ENCODE measurements at regions not wholly inside any gene's neighbourhood (a gene's known extent, or its start where the extent isn't known, plus 50 kb on each side); places are given as distances from the start of the nearest gene placed in this dataset.

- Histone ChIP-seq H3K9me2 (ENCODE audit: insufficient read depth) (no peaks in the 10 kb centered on the region), H3K27me3 (ENCODE audit: insufficient read depth, low read length) (no peaks in the 10 kb centered on the region), H3K79me2 (ENCODE audit: insufficient read depth, low read length) (no peaks in the 10 kb centered on the region), H3K9me3 (ENCODE audit: control insufficient read depth in 1 of 2, insufficient read depth in 1 of 2, low read depth in 1 of 2, low read length in 2 of 2) (no peaks in the 10 kb centered on the region), H3K4me1 (ENCODE audit: control insufficient read depth in 1 of 2, insufficient read depth in 2 of 2, low read length in 2 of 2) (no peaks in the 10 kb centered on the region), H2AFZ (ENCODE audit: low read depth, low read length, poor library complexity, severe bottlenecking) (no peak overlapping the region), H3K4me2 (ENCODE audit: low read length) (no peak overlapping the region), H3K27ac (ENCODE audit: low read depth, low read length) (no peak overlapping the region), H3K9ac (ENCODE audit: low read length) (no peak overlapping the region), H4K20me1 (ENCODE audit: insufficient read depth) (no peaks in the 10 kb centered on the region), H3K36me3 (ENCODE audit: control insufficient read depth in 1 of 2, insufficient read depth in 2 of 2, low read length in 2 of 2) (no peaks in the 10 kb centered on the region), H3K4me3 (replicated peaks in 1 of 2; ENCODE audit: low read depth in 1 of 2, low read length in 2 of 2) (no peak overlapping the region)
- no TSS peak for BruUV-seq (replicated peaks)
- ChIA-PET CTCF (no interaction called here), POLR2A (no interaction called here), RAD21 (ENCODE audit: low non-redundant PET in 1 of 2, low total read pairs in 2 of 2, uncharacterized antibody in 2 of 2, unreplicated experiment in 2 of 2) (interaction anchor here in 1 of 2 experiments (0.6 kb wide), 1 partner anchor 554 kb away, joined by 3 read pairs; no protein-coding TSS in a partner anchor)
- DNase-seq (ENCODE audit: low read depth, low spot score) (no peak), ATAC-seq (no peak)
- TF ChIP-seq SP1 (IDR thresholded peaks at IDR 0.05; ENCODE audit: low read depth) (no peak), RAD21 (IDR thresholded peaks at IDR 0.05; ENCODE audit: low read depth) (no peak), ZFX (IDR thresholded peaks at IDR 0.05) (no peak), POLR2A (IDR thresholded peaks at IDR 0.05; ENCODE audit: borderline replicate concordance, extremely low read depth, insufficient read depth, insufficient read length) (no peak), POLR2AphosphoS5 (IDR thresholded peaks at IDR 0.05; ENCODE audit: low read depth, low read length) (no peak)
- intact Hi-C loops (cut with micrococcal nuclease) = no loop called here
Observed at GRCh38 chr6:163694988-163695398, 280.5 kb downstream of the QKI start.

- no peaks in the 10 kb centered on the region for H3K27me3 ChIP-seq (ENCODE audit: insufficient read depth, low read length)
- CTCF ChIA-PET = no interaction called here
- H3K36me3 ChIP-seq (ENCODE audit: control insufficient read depth in 1 of 2, insufficient read depth in 2 of 2, low read length in 2 of 2) = no peaks in the 10 kb centered on the region
- H3K9ac ChIP-seq (ENCODE audit: low read length) = no peak overlapping the region
- no peaks in the 10 kb centered on the region for H4K20me1 ChIP-seq (ENCODE audit: insufficient read depth)
- no peak overlapping the region for H3K4me2 ChIP-seq (ENCODE audit: low read length)
- TF ChIP-seq ZFX (IDR thresholded peaks at IDR 0.05) (no peak), POLR2AphosphoS5 (IDR thresholded peaks at IDR 0.05; ENCODE audit: low read depth, low read length) (no peak), ATF3 (IDR thresholded peaks at IDR 0.05) (no peak), MAX (IDR thresholded peaks at IDR 0.05) (no peak), ZBTB33 (IDR thresholded peaks at IDR 0.05; ENCODE audit: extremely low read depth, insufficient replicate concordance, low read length) (no peak), EGR1 (IDR thresholded peaks at IDR 0.05; ENCODE audit: low read depth) (no peak), POLR2A (IDR thresholded peaks at IDR 0.05; ENCODE audit: borderline replicate concordance, extremely low read depth, insufficient read depth, insufficient read length) (no peak), EZH2 (IDR thresholded peaks at IDR 0.05) (no peak), JUND (IDR thresholded peaks at IDR 0.05) (no peak), ZNF274 (IDR thresholded peaks at IDR 0.05; ENCODE audit: low read depth, low read length) (no peak), YY1 (IDR thresholded peaks at IDR 0.05; ENCODE audit: extremely low read depth, insufficient replicate concordance, low read depth, low read length) (no peak), CEBPB (IDR thresholded peaks at IDR 0.05; ENCODE audit: low read depth) (no peak), FOSL1 (IDR thresholded peaks at IDR 0.05; ENCODE audit: low read depth) (no peak), SP1 (IDR thresholded peaks at IDR 0.05; ENCODE audit: low read depth) (no peak), RAD21 (IDR thresholded peaks at IDR 0.05; ENCODE audit: low read depth) (no peak), TCF7L2 (IDR thresholded peaks at IDR 0.05; ENCODE audit: borderline replicate concordance, extremely low read depth, insufficient read depth, insufficient read length) (no peak), CBX3 (IDR thresholded peaks at IDR 0.05; ENCODE audit: low read depth) (no peak), SIN3A (IDR thresholded peaks at IDR 0.05; ENCODE audit: low read depth) (no peak), SRF (IDR thresholded peaks at IDR 0.05; ENCODE audit: low read depth) (no peak)
- DNase-seq (ENCODE audit: low read depth, low spot score) (no peak), ATAC-seq (no peak)
- no peaks in the 10 kb centered on the region for H3K9me2 ChIP-seq (ENCODE audit: insufficient read depth)
- POLR2A ChIA-PET = no interaction called here
- H3K27ac ChIP-seq (ENCODE audit: low read depth, low read length) = no peak overlapping the region
- RAD21 ChIA-PET (ENCODE audit: low non-redundant PET in 1 of 2, low total read pairs in 2 of 2, uncharacterized antibody in 2 of 2, unreplicated experiment in 2 of 2) = no interaction called here
- H2AFZ ChIP-seq (ENCODE audit: low read depth, low read length, poor library complexity, severe bottlenecking) = no peak overlapping the region
- no TSS peak for BruUV-seq (replicated peaks)
- H3K4me1 ChIP-seq (ENCODE audit: control insufficient read depth in 1 of 2, insufficient read depth in 2 of 2, low read length in 2 of 2) = no peaks in the 10 kb centered on the region
- intact Hi-C loops (cut with micrococcal nuclease) = no loop called here
- H3K79me2 ChIP-seq (ENCODE audit: insufficient read depth, low read length) = no peaks in the 10 kb centered on the region
- no peaks in the 10 kb centered on the region for H3K9me3 ChIP-seq (ENCODE audit: control insufficient read depth in 1 of 2, insufficient read depth in 1 of 2, low read depth in 1 of 2, low read length in 2 of 2)
- H3K4me3 ChIP-seq (replicated peaks in 1 of 2; ENCODE audit: low read depth in 1 of 2, low read length in 2 of 2) = no peak overlapping the region
Observed at GRCh38 chr6:163694072-163694471, 279.6 kb downstream of the QKI start.
